A549 (cell line): ENCODE measurements at regions not wholly inside any gene's neighbourhood (a gene's known extent, or its start where the extent isn't known, plus 50 kb on each side); places are given as distances from the start of the nearest gene placed in this dataset.

ENCODE experiments used
- NFE2L2 ChIP-seq: fragments of 150-350 bp; conservative IDR thresholded peaks from 2 replicates; pipeline ENCODE4 v1.6.1; 2014; ENCODE audit warnings: low read length
- RAD21 ChIP-seq, 2 experiments: fragments of >200 bp in 1 of 2; sonication (Bioruptor Twin) in 1 of 2; formaldehyde crosslinking in 1 of 2; IDR thresholded peaks in 1 of 2; conservative IDR thresholded peaks in 1 of 2; 2 replicates in 1 of 2; 3 replicates in 1 of 2; pipeline ENCODE4 v1.6.1; 2012 to 2018; ENCODE audit warnings: inconsistent platforms in 1 of 2
- RCOR1 ChIP-seq: fragments of 150-350 bp; IDR thresholded peaks from 2 replicates; pipeline ENCODE4 v1.6.1; 2014; ENCODE audit warnings: antibody characterized with exemption, low read length, low read depth
- RFX5 ChIP-seq: fragments of 450-650 bp; IDR thresholded peaks from 2 replicates; pipeline ENCODE4 v1.7.1; 2014; ENCODE audit warnings: antibody characterized with exemption, mild to moderate bottlenecking, moderate library complexity
- TF ChIP-seq, protein P1 (sequence below): fragments of >200 bp; sonication (Bioruptor Twin); formaldehyde crosslinking; IDR thresholded peaks from 3 replicates; pipeline ENCODE4 v1.5.1; 2016
- TF ChIP-seq, protein P2 (sequence below): IDR thresholded peaks from 2 replicates; pipeline ENCODE4 v1.6.1; 2012
- TF ChIP-seq, protein P3 (sequence below): fragments of 450-650 bp; IDR thresholded peaks from 2 replicates; pipeline ENCODE4 v1.6.1; 2014; ENCODE audit warnings: antibody characterized with exemption

DNA sequence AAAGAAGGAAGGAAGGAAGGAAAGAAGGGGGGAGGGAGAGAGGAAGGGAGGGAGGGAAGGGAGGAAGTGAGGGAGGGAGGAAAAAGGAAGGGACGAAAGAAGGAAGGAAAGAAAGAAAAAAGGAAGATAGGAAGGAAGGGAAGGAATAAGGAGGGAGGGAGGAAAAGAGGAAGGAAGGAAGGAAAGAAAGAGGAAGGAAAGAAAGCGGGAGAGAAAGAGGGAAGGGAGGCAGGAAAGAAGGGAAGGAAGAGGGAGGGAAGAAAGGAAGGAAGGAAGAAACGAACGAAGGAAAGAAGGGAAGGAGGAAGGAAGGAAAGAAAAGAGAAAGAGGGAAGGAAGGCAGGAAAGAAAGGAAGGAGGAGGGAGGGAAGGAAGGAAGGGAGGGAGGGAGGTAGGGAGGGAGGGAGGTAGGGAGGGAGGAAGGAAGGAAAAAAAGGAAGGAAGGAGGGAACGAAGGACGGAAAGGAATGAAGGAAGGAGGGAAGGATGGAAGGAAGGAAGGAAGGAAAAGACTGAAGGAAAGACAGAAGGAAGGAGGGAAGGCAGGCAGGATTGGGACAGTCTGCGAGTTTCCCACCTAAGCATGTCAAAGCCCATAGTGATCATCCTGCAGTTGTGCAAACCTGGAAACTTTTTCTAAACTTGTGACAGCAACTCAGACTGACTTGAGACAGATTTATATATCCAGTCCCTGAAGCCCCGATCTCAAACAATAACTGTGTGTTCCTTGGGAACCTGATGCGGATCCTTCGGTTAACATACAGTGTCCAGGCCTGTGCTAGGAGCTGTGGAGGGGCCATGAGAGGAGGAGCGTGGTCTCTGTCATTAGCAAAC, 59.8 kb upstream of the IYD start:
- TF ChIP-seq, protein P1, sequence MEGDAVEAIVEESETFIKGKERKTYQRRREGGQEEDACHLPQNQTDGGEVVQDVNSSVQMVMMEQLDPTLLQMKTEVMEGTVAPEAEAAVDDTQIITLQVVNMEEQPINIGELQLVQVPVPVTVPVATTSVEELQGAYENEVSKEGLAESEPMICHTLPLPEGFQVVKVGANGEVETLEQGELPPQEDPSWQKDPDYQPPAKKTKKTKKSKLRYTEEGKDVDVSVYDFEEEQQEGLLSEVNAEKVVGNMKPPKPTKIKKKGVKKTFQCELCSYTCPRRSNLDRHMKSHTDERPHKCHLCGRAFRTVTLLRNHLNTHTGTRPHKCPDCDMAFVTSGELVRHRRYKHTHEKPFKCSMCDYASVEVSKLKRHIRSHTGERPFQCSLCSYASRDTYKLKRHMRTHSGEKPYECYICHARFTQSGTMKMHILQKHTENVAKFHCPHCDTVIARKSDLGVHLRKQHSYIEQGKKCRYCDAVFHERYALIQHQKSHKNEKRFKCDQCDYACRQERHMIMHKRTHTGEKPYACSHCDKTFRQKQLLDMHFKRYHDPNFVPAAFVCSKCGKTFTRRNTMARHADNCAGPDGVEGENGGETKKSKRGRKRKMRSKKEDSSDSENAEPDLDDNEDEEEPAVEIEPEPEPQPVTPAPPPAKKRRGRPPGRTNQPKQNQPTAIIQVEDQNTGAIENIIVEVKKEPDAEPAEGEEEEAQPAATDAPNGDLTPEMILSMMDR, result no peak
- TF ChIP-seq, protein P2, sequence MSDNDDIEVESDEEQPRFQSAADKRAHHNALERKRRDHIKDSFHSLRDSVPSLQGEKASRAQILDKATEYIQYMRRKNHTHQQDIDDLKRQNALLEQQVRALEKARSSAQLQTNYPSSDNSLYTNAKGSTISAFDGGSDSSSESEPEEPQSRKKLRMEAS, result no peak
- TF ChIP-seq RFX5, result no peak
- TF ChIP-seq, protein P3, sequence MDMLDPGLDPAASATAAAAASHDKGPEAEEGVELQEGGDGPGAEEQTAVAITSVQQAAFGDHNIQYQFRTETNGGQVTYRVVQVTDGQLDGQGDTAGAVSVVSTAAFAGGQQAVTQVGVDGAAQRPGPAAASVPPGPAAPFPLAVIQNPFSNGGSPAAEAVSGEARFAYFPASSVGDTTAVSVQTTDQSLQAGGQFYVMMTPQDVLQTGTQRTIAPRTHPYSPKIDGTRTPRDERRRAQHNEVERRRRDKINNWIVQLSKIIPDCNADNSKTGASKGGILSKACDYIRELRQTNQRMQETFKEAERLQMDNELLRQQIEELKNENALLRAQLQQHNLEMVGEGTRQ, result no peak
- no peak for TF ChIP-seq RCOR1
- TF ChIP-seq RAD21 (conservative IDR thresholded peaks at IDR 0.05 in 1 of 2, IDR thresholded peaks at IDR 0.05 in 1 of 2), result no peak
- TF ChIP-seq NFE2L2, result no peak
